Activated T-cell treated with anti-CD3 and anti-CD28 coated beads for 48 hours (primary cell): ENCODE measurements at regions not wholly inside any gene's neighbourhood (a gene's known extent, or its start where the extent isn't known, plus 50 kb on each side); places are given as distances from the start of the nearest gene placed in this dataset.
"Not testable (repeated sequence)": the region's sequence is repeated elsewhere in the genome, so short reads cannot be mapped to it uniquely, and the experiment has no call there.

Experiments
- DNase-seq: peaks from one replicate; pipeline ENCODE4 v3.0.0-alpha.2; 2020; ENCODE audit warnings: low read depth

GRCh38 chr6:3551716-3552511 is 95.1 kb upstream of the SLC22A23 start:
- no peak for DNase-seq

- DNase-seq, result no peak
Observed at GRCh38 chr6:3549314-3549940, 92.6 kb upstream of the SLC22A23 start.

DNA sequence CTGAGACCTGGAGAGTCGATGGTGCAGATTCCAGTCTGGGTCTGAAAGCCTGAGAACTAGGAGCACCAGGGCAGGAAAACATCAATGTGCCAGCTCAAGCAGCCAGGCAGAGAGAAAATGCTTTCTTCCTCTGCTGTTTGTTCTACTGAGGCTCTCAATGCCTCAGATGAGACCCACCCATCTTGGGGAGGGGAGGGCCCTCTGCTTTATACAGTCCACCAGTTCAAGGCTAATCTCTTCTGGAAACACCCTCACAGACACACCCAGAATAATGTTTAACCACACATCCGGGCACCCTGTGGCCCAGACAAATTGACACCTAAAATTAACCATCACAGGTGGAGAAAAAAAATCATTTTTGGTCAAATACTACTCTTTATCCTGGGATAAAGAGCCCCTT is 89.3 kb upstream of the SLC22A23 start:
- no peak for DNase-seq

DNA sequence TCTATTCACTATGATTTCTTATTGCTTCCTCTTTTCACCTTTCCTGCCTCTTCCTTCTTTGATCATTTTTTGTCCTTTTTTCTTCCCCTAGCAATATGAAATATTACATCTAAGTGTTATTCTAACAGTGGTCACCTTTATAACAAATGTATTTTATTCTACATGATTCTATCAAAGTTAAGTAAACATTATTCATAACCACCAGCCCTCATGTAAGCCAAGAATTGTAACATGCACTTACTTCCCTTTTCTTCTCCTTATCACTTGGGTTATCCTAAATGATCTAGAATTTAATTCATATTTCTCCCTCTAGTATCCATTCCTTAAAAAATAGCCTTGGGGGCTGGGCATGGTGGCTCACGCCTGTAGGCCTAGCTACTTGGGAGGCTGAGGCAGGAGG is 88.3 kb upstream of the SLC22A23 start:
- no peak for DNase-seq

DNA sequence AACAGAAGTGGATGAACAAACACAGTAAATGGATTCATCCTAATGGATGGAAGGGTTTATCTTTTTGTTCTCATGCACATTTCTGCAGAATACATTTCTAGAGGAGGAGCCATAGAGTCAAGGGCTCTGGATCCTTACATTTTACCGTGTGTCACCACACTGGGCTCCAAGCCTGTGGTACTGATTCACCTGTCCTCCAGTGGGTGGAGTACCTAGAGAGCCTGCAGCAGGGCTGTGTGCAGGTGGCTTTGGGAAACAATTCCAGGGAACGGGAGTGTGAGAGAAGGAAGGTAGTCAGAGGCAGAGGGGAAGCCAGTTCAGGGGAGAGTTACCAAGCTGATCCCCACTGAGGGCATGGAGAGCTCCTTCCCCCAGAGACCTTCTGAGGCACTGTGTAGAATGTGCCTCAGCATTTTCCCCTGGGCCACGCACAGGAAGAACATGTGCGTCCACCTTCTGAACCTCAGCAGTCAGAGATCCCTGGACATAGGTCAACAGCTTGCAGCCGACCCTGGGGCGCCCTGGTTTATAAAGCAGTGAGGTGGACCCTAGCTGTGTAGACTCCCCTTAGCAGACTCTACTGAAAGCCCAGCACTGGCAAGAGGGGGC is 85.3 kb upstream of the SLC22A23 start:
- no peak for DNase-seq

DNA sequence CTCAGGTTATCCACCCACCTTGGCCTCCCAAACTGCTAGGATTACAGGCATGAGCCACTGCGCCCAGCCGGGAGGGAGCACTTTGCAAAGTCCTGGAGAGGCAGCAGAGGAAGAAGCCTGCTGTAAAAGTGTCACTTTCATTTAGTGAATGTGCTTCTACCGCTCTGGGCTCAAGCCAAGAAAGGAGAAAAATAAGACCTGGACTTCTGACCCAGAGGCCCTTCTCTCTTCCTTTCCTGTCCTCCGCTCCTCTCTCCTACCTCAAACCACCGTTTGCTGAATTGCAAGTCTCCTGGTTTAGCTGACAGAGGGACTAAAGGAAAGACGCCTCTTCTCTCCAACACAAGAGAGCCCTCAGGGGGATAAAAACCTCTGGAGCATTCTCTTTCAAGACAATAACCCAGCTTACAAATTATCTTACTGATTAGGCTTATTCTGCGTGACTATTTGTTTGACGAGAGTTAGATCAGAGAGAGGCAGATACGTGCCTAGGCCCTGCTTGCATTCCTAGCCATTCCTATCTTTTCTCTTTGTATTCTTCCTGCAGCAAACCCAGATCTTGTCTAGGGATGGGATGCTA is 84.2 kb upstream of the SLC22A23 start:
- DNase-seq, result no peak

GRCh38 chr6:3540253-3540820 is 83.5 kb upstream of the SLC22A23 start:
- no peak for DNase-seq

- DNase-seq, result no peak
Observed at GRCh38 chr6:3538536-3538935, 81.7 kb upstream of the SLC22A23 start.

GRCh38 chr6:3536901-3537300 is 80.1 kb upstream of the SLC22A23 start:
- DNase-seq, result no peak

DNA sequence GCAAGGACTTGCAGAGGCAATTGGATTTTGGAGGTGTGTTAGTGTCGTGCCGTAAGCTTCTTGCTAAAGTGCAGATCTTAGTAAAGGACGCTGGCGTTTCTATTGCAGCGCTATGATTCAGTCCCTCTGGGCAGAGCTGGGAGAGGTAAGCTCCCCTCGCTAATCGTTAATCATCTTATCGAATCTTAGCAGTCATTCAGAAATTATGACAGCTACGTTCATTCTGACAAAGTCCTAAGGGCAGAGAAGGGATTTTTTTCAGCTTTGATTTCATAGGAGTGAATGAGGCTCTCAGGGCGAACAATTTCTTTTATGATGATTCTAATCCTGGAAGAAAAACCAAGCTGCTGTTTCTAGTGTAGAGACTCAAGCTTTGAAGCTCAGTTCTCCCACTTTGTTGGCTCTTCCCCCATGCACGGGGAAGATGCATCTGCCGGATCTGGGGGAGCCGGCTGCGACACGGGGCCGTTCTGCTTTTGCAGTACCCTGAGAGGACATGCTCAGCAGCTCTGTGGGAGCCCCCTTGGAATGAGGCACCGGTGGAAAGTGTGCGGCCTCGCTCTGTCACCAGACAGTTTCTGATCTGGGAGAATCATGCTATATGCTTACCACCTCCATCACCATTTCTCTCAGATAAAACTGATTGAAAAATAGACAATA is 79.1 kb upstream of the SLC22A23 start:
- no peak for DNase-seq

GRCh38 chr6:3535033-3535775 is 78.4 kb upstream of the SLC22A23 start:
- DNase-seq, result no peak

DNA sequence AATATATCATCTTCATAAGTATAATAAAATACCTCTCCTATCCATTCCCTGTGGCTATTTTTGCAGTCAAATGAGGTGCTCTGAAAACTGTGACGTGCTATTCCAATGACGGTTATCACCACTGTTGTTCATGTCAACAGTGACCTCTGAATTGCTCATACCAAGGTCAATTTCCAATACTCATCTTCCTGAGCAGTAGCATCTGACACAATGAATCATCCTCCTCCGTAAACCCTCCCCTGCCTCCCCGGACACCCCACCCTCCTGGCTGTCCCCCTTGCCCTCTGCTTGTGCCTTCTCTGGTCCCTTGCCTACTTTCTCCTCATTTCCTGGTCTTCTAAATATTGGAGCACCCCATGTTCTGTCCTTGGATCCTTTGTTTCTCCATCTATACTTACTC is 77.7 kb upstream of the SLC22A23 start:
- no peak for DNase-seq

- no peak for DNase-seq
Observed at GRCh38 chr6:3533981-3534380, 77.1 kb upstream of the SLC22A23 start.

GRCh38 chr6:3532296-3532916 is 75.6 kb upstream of the SLC22A23 start:
- DNase-seq, result no peak

DNA sequence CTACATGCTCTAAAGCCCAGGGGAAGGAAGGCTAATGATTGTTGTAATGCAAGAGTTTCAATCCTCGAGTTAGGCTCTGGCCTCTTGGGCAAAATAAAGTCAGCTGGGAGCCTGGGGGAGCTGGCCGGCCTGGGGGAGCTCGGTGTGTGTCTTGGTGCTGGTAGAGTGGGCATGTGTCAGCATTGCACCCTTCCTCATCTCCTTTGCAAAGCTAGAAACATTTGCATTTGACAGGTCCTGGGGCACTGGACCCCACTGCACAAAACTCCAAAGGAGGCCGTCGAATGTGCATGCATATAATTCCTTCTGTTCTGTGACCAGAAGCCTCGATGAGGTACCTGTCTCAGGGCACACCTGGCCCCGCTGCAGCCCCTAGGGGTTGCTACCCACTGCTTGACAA is 74.6 kb upstream of the SLC22A23 start:
- no peak for DNase-seq

DNA sequence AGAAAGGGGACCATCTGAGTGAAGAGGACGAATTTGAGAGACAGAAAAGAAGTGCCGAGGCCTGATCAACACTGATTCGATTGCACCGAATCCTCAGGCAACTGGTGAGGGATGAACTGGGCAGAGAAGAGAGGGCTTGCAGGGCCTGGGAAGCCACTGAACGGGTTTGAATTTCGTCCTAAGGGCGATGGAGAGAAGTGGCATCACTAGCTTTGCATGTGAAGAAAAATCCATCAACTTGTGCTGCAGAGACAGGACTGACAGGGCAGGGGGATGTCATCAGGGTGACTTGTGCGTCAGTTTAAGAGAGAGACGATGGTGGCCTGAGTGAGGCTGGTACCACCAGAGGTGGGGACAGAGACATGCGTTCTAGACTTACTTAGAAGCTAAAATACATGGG is 73.7 kb upstream of the SLC22A23 start:
- no peak for DNase-seq

GRCh38 chr6:3529721-3530120 is 72.9 kb upstream of the SLC22A23 start:
- DNase-seq, result no peak

GRCh38 chr6:3529232-3529631 is 72.4 kb upstream of the SLC22A23 start:
- DNase-seq, result no peak

DNA sequence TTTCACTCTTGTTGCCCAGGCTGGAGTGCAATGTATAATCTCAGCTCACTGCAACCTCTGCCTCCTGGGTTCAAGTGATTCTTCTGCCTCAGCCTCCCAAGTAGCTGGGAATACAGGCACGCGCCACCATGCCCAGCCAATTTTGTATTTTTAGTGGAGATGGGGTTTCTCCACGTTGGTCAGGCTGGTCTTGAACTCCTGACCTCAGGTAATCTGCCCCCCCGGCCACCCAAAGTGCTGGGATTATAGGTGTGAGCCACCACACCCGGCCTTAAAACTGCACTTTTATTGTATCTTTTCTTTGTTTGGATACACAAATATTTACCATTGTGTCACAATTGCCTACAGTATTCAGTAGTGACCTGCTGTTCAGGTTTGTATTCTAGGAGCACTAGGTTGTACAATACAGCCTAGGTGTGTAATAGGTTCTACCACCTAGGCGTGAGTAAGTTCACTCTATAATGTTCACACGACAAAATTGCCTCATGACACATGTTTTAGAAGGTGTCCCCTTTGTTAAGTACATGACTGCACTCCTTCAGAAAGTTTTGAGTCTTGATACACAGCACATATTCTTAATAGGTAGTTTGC is 71.3 kb upstream of the SLC22A23 start:
- not testable (repeated sequence) for DNase-seq

- DNase-seq, result no peak
Observed at GRCh38 chr6:3527651-3527977, 70.8 kb upstream of the SLC22A23 start.
